ENCODE measurements at regions not wholly inside any gene's neighbourhood (a gene's known extent, or its start where the extent isn't known, plus 50 kb on each side); places are given as distances from the start of the nearest gene placed in this dataset.
"Not testable (repeated sequence)": the region's sequence is repeated elsewhere in the genome, so short reads cannot be mapped to it uniquely, and the experiment has no call there.

- peaks cover 10% of the 10 kb centered on the region for H3K9me3 Mint-ChIP-seq
- H3K4me1 Mint-ChIP-seq: no peaks in the 10 kb centered on the region
- no peaks in the 10 kb centered on the region for H3K27me3 Mint-ChIP-seq
- H3K27ac Mint-ChIP-seq: no peak overlapping the region
- no peak for DNase-seq
- H3K36me3 Mint-ChIP-seq (ENCODE audit: low read depth): no peaks in the 10 kb centered on the region
- H3K4me3 Mint-ChIP-seq: no peak overlapping the region
- intact Hi-C loops (cut with micrococcal nuclease): no loop called here
Measured at GRCh38 chr3:4241595-4242170, 61.5 kb upstream of the SETMAR start.

GRCh38 chr3:4245671-4246070 lies 57.5 kb upstream of the SETMAR start:
- H3K4me3 Mint-ChIP-seq: no peak overlapping the region
- H3K36me3 Mint-ChIP-seq (ENCODE audit: low read depth): no peaks in the 10 kb centered on the region
- no peak for DNase-seq
- intact Hi-C loops (cut with micrococcal nuclease): no loop called here
- no peaks in the 10 kb centered on the region for H3K27me3 Mint-ChIP-seq
- H3K27ac Mint-ChIP-seq: no peak overlapping the region
- H3K9me3 Mint-ChIP-seq: peaks cover 6% of the 10 kb centered on the region
- no peaks in the 10 kb centered on the region for H3K4me1 Mint-ChIP-seq

GRCh38 chr3:4247391-4247790 lies 55.8 kb upstream of the SETMAR start:
- intact Hi-C loops (cut with micrococcal nuclease): no loop called here
- no peaks in the 10 kb centered on the region for H3K4me1 Mint-ChIP-seq
- H3K27ac Mint-ChIP-seq: no peak overlapping the region
- no peak for DNase-seq
- no peak overlapping the region for H3K4me3 Mint-ChIP-seq
- no peaks in the 10 kb centered on the region for H3K27me3 Mint-ChIP-seq
- H3K9me3 Mint-ChIP-seq: peaks cover 6% of the 10 kb centered on the region
- H3K36me3 Mint-ChIP-seq (ENCODE audit: low read depth): no peaks in the 10 kb centered on the region

GRCh38 chr3:4250064-4250463 lies 53.1 kb upstream of the SETMAR start:
- DNase-seq: no peak
- Mint-ChIP-seq H3K36me3 (ENCODE audit: low read depth) (no peaks in the 10 kb centered on the region), H3K9me3 (no peaks in the 10 kb centered on the region), H3K27ac (no peak overlapping the region), H3K4me1 (no peaks in the 10 kb centered on the region), H3K4me3 (no peak overlapping the region), H3K27me3 (no peaks in the 10 kb centered on the region)
- intact Hi-C loops (cut with micrococcal nuclease): no loop called here

- DNase-seq: no peak
- H3K27me3 Mint-ChIP-seq: no peaks in the 10 kb centered on the region
Measured at GRCh38 chr3:4251412-4251811, 51.8 kb upstream of the SETMAR start.

GRCh38 chr3:4253072-4253832 lies 49.9 kb upstream of the SETMAR start:
- not testable (repeated sequence) for H3K36me3 Mint-ChIP-seq (ENCODE audit: low read depth)

More at GRCh38 chr3:4251412-4251811, 51.8 kb upstream of the SETMAR start:
- Mint-ChIP-seq H3K4me3 (no peak overlapping the region), H3K9me3 (no peaks in the 10 kb centered on the region), H3K4me1 (no peaks in the 10 kb centered on the region), H3K36me3 (ENCODE audit: low read depth) (no peaks in the 10 kb centered on the region), H3K27ac (no peak overlapping the region)
- intact Hi-C loops (cut with micrococcal nuclease): no loop called here

More at GRCh38 chr3:4253072-4253832, 49.9 kb upstream of the SETMAR start:
- H3K9me3 Mint-ChIP-seq; H3K4me3 Mint-ChIP-seq; H3K4me1 Mint-ChIP-seq; DNase-seq; H3K27me3 Mint-ChIP-seq; intact Hi-C loops (cut with micrococcal nuclease); H3K27ac Mint-ChIP-seq: not testable (repeated sequence)

Measured in activated CD4-positive, alpha-beta T cell treated with anti-CD3 and anti-CD28 coated beads, Interleukin-2, amount 10 ng/mL, durations not matched to agents 24 days and 14 days (primary cell).